Lower leg skin (tissue), 4 donors: ENCODE measurements at regions not wholly inside any gene's neighbourhood (a gene's known extent, or its start where the extent isn't known, plus 50 kb on each side); places are given as distances from the start of the nearest gene placed in this dataset.

ENCODE experiments used
- DNase-seq, 2 donors: peaks; one replicate each; pipeline ENCODE4 v3.0.0-alpha.2; 2019; ENCODE audit warnings: low spot score in 2 of 2
- H3K4me3 ChIP-seq: fragments of 200-600 bp; sonication (generic); 2 replicates; pipeline ENCODE4 v1.5.1; 2017; ENCODE audit warnings: mild to moderate bottlenecking, low read depth; ENCODE audit not compliant: poor library complexity, severe bottlenecking
- POLR2A ChIP-seq, 2 donors: fragments of 450-650 bp; IDR thresholded peaks; one replicate each; pipeline ENCODE4 v1.6.1; 2016 to 2017; ENCODE audit warnings: antibody characterized with exemption in 2 of 2, mild to moderate bottlenecking in 1 of 2, moderate library complexity in 1 of 2
- WGBS, 2 donors: methylation state at CpG; one replicate each; pipeline ENCODE4 v1.1.5; 2018; 5-methylcytosine and 5-hydroxymethylcytosine counted together
- intact Hi-C: fragments of 100-400 bp; cut with DNase I; formaldehyde crosslinking; loops from one replicate; pipeline ENCODE4 v1.15.0; 2023; ENCODE audit warnings: low total_unique reads
- TF ChIP-seq, protein P1 (sequence below), 3 donors: fragments of 450-650 bp; IDR thresholded peaks; one replicate each; pipeline ENCODE4 v1.5.1; 2016; ENCODE audit warnings: antibody characterized with exemption in 3 of 3, mild to moderate bottlenecking in 3 of 3, moderate library complexity in 2 of 3

DNA sequence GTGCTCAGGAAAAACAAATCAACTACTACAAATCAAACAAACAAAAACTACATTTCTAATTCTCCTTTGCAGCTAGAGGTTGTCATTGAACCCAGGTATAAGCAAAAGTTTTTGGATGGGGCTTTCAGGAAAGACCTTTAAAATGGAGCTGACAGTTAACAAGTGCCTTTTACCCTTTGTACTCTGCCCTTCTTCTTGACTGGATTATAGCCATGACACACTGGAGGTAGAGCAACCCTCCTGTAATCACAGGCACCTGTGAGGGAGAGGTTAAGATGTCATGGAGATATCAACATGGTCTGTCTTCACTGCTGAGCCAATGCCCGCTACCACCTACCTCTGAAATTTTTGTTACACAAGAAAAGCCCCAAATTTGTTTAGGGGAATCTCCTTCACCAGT is 100.0 kb upstream of the GLS start:
- H3K4me3 ChIP-seq = no peak overlapping the region
- DNase-seq = no peak
- TF ChIP-seq, protein P1, sequence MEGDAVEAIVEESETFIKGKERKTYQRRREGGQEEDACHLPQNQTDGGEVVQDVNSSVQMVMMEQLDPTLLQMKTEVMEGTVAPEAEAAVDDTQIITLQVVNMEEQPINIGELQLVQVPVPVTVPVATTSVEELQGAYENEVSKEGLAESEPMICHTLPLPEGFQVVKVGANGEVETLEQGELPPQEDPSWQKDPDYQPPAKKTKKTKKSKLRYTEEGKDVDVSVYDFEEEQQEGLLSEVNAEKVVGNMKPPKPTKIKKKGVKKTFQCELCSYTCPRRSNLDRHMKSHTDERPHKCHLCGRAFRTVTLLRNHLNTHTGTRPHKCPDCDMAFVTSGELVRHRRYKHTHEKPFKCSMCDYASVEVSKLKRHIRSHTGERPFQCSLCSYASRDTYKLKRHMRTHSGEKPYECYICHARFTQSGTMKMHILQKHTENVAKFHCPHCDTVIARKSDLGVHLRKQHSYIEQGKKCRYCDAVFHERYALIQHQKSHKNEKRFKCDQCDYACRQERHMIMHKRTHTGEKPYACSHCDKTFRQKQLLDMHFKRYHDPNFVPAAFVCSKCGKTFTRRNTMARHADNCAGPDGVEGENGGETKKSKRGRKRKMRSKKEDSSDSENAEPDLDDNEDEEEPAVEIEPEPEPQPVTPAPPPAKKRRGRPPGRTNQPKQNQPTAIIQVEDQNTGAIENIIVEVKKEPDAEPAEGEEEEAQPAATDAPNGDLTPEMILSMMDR (IDR thresholded peaks at IDR 0.05) = no peak
- TF ChIP-seq POLR2A (IDR thresholded peaks at IDR 0.05) = no peak
- intact Hi-C loops = no loop called here
- 93 to 100% methylated on average over 1 of the region's 1 CpG for WGBS, 2 donors

DNA sequence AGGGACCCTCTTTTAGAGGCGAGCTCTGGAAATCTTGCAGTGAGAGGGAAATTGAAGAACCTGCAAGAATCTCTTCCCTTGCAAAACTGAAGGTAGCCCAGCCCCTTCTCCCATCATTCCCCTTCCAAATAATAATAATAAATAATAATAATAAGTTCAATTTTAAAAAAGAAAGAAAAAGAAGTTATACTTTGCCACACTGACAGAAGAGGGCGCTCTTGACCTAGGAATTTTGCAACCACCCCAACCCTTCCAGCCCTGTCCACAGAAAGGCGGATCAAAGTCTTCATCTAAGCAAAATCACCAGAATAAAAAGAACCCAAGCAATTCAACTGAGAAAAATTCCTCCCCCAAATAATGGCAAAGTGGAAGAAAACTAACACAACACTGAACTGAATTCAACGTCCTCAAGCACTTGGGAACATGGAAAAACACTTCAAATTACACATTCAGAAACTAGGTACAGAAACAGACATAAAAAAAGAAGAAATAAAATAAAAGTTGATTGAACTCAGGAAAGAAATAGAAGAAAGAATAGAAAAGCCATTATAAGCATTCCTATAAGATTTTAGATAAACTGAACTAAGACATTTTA is 98.9 kb upstream of the GLS start:
- H3K4me3 ChIP-seq = no peak overlapping the region
- intact Hi-C loops = no loop called here
- no peak for DNase-seq
- no peak for TF ChIP-seq POLR2A (IDR thresholded peaks at IDR 0.05)
- TF ChIP-seq, protein P1 (IDR thresholded peaks at IDR 0.05) = no peak
- 31 to 38% methylated on average over 4 of the region's 4 CpGs for WGBS, 2 donors

DNA sequence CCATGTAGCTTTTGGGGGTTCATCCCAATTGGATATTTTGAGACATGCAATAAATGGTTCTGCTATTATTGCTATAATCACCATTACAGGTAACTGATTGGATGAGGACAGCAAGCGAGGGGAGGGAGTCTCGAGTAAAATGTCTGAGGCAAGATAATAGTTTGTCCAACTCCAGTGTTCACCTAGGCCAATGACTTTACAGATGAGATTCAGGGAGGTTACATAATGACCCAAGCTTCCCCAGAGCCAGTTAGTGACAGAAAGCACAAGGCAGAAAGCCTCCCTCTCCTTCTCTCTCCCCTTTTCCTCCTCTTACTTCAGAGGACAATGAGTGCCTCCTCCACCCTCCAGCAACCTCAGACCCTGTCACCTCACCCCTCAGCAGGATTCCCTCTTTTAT is 98.4 kb upstream of the GLS start:
- TF ChIP-seq, protein P1 (IDR thresholded peaks at IDR 0.05) = no peak
- no peak for TF ChIP-seq POLR2A (IDR thresholded peaks at IDR 0.05)
- no peak for DNase-seq
- WGBS, 2 donors = 93 to 94% methylated on average over 2 of the region's 2 CpGs
- no peak overlapping the region for H3K4me3 ChIP-seq
- intact Hi-C loops = no loop called here

DNA sequence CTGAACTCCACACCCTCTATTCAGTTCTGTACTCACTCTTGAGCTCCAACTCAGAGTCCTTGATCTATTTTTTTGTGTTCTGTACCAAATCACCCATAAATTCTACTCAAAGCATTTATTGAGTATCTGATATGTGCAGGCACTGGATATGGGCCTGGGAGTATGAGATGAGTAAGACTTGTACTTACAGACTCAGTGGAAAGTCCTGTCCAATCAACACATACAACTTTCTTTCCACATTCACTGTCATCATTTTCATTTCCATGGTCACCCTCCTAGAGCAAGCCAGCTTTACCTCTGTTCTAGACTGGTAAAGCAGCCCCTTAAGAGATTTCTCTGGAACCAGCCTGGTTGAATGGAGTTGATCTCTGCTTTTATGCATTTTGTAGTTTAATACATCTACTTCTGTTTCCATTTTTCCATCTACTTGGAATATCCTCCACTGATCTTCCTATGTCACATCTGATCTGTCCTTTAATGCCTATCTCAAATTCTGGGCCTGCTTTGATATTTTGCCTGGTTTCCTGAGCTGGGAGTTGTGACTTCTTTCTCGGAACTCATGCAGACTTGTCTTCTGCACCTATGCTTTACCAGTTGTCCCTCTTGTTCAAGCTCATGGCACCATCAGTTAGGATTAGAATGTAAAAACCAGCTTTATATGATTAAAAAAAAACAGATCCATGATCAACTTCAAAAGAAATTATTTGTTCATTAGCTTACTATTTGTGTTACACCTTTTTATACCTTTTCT is 96.9 kb upstream of the GLS start:
- H3K4me3 ChIP-seq = no peak overlapping the region
- TF ChIP-seq, protein P1 (IDR thresholded peaks at IDR 0.05) = no peak
- 95 to 100% methylated on average over 1 of the region's 1 CpG for WGBS, 2 donors
- DNase-seq = no peak
- intact Hi-C loops = no loop called here

DNA sequence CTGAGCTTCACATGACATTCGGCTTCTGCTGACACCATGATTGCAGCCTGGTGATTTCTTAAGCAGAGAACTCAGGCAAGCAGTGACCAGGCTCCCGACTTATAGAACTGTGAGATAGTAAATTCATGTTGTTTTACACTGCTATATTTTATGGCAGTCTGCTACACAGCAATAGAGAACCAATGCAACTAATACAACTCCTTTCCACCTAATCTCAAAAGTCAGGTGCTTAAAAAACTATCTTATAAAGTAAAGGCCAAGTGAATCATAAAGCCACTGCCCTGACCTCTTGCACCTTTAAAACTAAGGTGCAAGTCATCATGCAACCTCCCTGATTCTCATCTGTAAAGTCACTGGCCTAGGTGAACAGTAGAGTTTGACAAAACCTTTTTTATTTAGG is 95.3 kb upstream of the GLS start:
- intact Hi-C loops = no loop called here
- no peak overlapping the region for H3K4me3 ChIP-seq
- DNase-seq = no peak
- TF ChIP-seq, protein P1 (IDR thresholded peaks at IDR 0.05) = no peak
- no peak for TF ChIP-seq POLR2A (IDR thresholded peaks at IDR 0.05)
- WGBS, 2 donors = 85 to 94% methylated on average over 2 of the region's 2 CpGs
